H1 (cell line): ENCODE measurements at regions not wholly inside any gene's neighbourhood (a gene's known extent, or its start where the extent isn't known, plus 50 kb on each side); places are given as distances from the start of the nearest gene placed in this dataset.

Experiments
- EGR1 ChIP-seq: IDR thresholded peaks from 2 replicates; pipeline ENCODE4 v1.6.1; 2011; ENCODE audit warnings: low read depth, low read length, borderline replicate concordance
- KDM4A ChIP-seq: IDR thresholded peaks from one replicate; pipeline ENCODE4 v1.7.1; 2012; ENCODE audit warnings: low read depth, mild to moderate bottlenecking, moderate library complexity, low read length, inconsistent platforms; ENCODE audit not compliant: severe bottlenecking
- YY1 ChIP-seq: IDR thresholded peaks from 2 replicates; pipeline ENCODE4 v1.6.1; 2011; ENCODE audit warnings: low read depth, mild to moderate bottlenecking, low read length

DNA sequence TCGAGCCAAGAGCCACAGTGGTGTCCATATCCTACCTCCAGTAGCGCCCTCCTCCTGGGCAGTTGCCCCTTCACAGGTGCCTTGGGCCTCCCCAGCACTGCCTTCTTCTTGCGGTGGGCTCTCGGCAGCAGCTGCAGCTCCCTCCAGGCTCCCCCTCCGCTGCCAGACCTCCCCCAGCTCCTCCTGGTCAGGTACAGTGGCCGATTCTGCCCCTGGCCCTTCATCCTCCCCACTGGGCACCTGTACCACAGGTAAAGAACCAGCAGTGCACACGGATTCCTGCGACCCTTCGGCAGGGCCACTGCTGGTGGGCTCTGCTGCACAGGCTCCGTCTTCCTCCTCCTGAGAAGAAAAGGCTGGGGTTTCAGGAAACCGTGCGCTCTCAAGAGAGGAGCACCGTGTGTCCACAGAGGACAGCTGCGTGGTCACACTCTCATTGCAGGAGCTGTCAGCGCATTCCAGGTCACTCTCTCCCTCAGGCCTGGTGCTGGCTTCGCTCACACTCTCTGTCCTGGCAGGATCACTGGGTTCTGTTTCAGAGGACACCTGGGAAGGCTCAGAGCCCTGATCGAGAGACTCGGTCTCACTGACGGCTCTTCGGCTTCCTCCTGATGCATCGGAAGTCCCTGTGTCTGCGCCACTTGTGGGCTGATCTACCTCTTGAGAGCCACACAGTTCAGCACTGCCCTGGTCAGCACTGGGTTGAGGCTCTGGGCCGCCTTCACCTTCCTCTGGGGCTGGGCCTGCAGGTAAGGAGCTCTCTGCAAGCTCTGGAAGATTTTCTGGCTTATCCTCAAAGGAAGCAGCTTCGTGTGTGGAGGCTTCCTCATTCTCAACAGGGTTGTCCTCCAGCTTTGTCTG lies 147.4 kb upstream of the STK17B start (continued):
- TF ChIP-seq KDM4A: no peak
- no peak for TF ChIP-seq YY1
- TF ChIP-seq EGR1: no peak
